ENCODE measurements at regions not wholly inside any gene's neighbourhood (a gene's known extent, or its start where the extent isn't known, plus 50 kb on each side); places are given as distances from the start of the nearest gene placed in this dataset.

DNA sequence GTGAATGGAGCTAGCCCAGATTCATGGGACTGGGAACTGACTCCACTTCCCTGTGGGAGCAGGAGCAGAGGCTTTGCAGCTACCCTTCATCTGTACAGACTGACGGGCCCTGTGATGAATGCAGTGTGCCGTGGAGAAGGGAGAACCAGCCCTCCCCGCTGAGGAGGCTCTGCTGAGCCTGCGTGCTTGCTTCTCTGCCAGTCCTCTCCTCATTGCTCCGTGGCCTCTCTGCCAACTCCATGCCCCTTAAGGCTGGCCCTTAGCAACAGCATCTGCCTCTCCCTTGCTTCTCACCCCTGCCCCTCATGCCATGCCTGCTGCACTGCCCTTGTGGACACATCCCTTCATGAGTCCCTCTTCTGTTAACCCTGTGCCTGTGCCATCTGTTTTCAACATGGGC is 53.6 kb downstream of the GADD45G start:
- TF ChIP-seq POLR2A (IDR thresholded peaks at IDR 0.05) (no peak), POLR2AphosphoS5 (IDR thresholded peaks at IDR 0.05) (no peak)
- TF ChIP-seq, protein P1, sequence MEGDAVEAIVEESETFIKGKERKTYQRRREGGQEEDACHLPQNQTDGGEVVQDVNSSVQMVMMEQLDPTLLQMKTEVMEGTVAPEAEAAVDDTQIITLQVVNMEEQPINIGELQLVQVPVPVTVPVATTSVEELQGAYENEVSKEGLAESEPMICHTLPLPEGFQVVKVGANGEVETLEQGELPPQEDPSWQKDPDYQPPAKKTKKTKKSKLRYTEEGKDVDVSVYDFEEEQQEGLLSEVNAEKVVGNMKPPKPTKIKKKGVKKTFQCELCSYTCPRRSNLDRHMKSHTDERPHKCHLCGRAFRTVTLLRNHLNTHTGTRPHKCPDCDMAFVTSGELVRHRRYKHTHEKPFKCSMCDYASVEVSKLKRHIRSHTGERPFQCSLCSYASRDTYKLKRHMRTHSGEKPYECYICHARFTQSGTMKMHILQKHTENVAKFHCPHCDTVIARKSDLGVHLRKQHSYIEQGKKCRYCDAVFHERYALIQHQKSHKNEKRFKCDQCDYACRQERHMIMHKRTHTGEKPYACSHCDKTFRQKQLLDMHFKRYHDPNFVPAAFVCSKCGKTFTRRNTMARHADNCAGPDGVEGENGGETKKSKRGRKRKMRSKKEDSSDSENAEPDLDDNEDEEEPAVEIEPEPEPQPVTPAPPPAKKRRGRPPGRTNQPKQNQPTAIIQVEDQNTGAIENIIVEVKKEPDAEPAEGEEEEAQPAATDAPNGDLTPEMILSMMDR (IDR thresholded peaks at IDR 0.05): no peak
